NCI-H187 (cell line): ENCODE measurements at regions not wholly inside any gene's neighbourhood (a gene's known extent, or its start where the extent isn't known, plus 50 kb on each side); places are given as distances from the start of the nearest gene placed in this dataset.

ENCODE experiments used
- DNase-seq, 2 experiments: peaks; one replicate each; lab custom pipeline; 2025; lab: John Stamatoyannopoulos, UW

DNA sequence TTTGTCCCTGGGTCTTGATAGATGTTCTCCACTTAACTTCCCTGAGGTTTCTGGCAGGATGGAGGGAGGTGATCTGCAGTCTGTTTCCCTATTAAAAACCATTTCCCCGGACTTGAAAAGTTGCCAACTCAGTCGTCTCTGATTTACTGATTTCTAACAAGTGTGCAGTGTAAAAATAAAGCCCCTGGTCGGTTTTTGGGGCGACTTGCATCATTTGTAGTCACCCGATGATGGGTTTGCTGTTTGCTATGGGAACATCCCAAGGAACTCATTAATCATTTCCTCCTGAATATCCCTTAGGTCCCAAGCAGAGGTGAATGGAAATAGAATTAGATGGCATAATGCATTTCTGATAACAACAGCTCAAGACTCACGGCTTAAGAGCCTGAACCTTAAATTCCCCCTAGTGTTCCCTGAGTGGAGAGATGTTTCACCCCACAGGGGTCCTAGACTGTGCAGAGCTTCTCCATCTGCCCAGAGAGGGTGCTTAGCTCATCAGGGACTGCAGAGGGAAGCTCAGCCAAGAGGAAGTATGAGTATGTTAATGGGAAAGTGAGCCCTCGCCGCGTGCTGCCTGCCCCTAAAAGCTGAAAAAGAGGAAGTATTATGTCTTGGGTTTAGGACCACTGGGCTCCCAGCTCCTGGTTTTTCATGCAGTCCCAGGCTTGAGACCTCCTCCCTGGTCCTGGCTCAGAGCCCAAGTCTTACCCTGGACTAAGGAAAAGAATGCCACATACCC is 115.1 kb upstream of the DAP start:
- DNase-seq, result no peak

GRCh38 chr5:10875201-10875768 is 114.3 kb upstream of the DAP start:
- DNase-seq, result no peak

DNA sequence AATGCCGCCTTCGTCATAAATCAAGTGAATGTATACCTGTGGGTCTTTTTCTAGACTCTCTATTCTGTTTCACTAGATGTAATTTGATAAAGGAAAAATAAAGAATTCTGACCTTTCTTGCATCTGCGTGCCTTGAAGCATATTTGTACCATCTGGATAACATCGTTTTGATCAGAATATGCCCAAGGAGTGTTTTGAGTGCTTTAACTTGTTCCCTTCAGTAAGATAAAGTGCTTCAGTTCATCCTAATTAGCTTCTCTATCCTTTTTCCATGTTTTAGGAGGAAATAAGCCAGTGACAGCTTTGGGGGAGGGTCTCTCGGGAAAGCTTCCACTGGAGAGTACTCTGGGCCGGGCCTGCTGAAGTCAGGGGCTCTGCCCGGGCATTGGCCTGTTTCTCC is 113.5 kb upstream of the DAP start:
- no peak for DNase-seq

- DNase-seq, result no peak
Measured at GRCh38 chr5:10870791-10871190, 109.8 kb upstream of the DAP start.

DNA sequence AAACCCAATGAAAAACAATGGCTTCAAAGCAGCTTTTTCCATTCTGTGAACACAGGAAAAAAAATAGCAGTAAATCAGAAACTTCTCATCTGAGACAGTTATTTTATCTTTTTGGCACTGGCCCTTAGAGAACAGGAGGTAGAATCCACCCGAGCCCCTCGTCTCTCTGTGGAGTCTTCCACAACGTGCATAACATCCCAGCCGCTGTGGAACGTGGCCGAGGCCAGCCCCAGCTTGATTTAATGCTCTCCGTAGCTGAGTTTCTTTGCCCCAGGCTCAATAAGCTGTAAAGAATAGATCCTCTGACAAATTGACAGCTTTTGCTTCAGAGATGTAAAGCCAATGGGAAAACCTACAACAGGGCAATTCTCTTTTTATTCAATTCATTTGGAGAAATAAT is 107.9 kb upstream of the DAP start:
- DNase-seq, result no peak

- no peak for DNase-seq
Measured at GRCh38 chr5:10867389-10868303, 106.6 kb upstream of the DAP start.

- no peak for DNase-seq
Measured at GRCh38 chr5:10866913-10867312, 105.9 kb upstream of the DAP start.

DNA sequence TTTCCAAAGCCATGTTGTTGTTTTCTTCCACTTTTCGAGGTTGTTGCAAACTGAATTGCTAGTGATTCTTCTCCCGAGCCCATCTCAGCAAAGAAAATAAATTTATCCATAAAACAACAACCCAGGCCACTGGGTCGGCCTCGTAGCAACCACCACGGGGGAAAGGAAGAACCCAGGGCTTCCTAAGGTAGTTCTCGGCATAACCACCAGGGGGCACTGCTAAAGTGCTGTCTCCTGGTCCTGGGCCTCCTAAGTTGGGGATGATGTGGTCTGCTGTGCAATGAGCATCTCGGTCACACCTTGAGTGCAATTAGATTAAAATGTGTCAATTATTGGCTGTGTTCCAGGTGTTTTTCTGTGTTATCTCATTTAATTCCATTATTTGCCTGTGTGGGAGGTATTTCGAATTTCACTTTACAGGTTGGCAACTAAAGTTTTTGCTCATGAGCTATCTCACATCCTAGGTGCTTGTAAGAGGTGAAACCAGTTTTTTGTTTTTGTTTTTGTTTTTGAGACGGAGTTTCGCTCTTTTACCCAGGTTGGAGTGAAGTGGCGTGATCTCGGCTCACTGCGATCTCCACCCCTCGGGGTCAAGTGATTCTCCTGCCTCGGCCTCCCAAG is 102.8 kb upstream of the DAP start:
- DNase-seq, result peak in 1 of 2 experiments; percentile 29

GRCh38 chr5:10862085-10862484 is 101.1 kb upstream of the DAP start:
- no peak for DNase-seq

- DNase-seq, result no peak
Measured at GRCh38 chr5:10861423-10861790, 100.4 kb upstream of the DAP start.

GRCh38 chr5:10860645-10861422 is 99.8 kb upstream of the DAP start:
- DNase-seq, result no peak

DNA sequence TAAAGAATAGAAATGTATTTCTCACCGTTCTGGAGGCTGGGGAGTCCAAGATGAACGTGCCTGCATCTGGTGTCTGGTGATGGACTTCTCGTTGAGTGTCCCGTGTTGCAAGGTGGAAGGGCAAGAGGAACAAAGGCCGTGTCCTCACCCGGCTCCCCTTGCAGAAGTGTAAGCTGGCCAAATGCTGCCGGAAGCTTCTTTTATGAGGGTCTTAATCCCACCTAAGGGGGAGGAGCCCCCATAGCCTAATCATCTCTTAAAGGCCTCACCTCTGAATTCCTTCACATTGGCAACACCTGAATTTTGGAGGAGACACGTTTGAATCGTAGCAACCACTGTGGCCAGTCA is 99.1 kb upstream of the DAP start:
- no peak for DNase-seq

DNA sequence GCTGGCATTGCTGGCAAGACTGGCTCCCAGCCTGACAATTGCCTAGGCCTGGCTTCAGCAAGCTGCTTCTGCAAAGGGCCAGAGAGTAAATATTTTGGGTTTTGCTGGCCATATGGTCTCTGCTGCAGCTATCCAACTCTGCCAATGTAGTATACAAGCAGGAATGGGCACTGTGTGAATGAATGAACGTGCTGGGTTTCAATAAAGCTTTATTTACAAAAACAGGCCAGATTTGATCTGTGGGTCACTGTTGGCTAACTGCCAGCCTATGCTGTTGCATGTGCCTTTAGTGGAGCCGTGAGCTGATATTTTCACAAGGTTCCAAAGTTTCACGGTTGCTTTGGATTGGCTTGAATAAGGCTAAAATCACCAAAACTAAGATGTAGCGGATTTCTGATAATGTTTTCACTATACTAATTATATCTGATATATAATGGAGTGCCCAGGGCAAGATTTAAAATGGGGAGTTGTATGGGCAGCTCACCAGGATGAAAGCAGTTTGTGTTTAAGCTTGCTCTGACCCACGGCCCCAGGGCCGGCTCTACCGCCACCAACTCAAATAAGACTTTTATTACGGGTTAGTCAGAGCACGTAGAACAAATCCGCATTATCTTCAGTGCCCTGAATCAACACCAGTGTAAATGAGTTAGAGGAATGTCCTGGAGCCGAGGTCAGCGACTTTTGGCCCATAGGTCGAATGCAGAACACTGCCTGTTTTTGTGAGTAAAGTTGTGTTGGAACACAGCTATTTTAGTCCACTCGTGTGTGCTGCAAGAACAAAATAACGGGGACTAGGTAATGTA is 98.6 kb upstream of the DAP start:
- DNase-seq, result no peak

DNA sequence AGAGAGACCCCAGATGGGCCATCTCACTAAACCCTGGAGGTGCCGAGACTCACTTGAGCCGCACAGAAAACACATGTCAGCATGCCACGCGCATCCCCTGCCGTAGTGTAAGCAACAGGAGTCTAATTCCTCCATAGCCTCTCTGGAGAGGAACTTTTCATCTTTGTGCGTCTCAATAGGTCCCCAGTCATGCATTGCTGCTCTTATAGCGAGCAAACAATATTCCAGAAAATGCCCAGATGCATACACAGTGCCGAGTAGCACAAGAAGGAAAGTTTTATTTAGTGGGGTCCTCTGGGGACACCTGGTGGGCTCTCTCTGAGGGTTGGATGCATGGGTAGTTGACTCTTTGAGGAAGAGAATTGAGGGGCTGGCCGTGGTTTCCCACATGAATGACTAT is 97.9 kb upstream of the DAP start:
- no peak for DNase-seq

- no peak for DNase-seq
Measured at GRCh38 chr5:10858307-10858706, 97.3 kb upstream of the DAP start.

DNA sequence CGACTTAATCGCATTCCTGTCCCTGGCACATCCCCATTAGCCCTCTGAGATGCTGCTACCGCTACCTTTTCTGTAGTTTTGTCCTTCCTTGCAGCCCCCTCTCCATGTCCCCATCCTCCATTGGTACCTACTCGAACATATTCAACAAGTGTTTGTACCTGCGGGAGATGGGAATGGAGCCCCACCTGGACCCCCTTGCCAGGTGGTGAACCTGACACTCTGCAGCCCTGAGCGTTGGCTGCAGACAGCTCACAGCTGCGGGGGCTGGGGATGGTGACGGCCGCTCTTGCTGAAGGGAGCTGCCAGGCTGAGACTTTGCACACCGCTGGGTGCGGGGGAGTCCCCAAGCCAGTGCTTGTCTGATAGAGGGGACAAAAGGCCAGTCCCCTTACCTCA is 96.3 kb upstream of the DAP start:
- no peak for DNase-seq

DNA sequence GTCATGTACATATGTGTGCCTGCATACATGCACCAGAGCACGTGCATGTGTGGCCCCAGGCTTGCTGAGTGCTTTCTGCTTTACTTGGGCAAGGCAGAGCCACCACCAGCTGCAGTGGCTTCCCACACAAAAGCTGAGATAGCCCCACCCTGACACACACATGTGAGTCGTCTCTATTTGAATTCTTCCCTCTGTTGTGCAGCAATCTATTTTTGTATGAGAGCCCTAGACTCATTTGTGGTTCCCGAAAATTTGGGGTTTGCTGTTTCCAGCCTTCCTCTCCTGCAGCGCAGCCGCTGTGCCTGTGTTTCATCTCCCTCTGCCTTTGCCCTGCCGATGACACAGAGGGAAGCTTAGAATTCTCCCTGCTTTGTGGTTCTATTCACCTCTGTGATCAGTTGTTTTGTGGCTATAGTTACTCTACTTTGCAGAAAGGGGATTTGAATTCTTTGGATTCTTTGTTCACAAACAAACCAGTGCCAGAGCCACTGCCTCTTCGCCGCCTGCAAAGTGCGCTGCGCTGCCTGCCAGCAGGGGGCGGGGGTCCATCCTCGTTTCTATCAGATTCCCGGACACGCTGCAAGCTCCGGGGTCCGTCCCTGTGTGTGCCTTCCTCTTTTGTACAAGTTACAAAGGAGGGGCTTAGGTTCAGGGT is 95.8 kb upstream of the DAP start:
- DNase-seq, result no peak

GRCh38 chr5:10856071-10856470 is 95.0 kb upstream of the DAP start:
- no peak for DNase-seq

DNA sequence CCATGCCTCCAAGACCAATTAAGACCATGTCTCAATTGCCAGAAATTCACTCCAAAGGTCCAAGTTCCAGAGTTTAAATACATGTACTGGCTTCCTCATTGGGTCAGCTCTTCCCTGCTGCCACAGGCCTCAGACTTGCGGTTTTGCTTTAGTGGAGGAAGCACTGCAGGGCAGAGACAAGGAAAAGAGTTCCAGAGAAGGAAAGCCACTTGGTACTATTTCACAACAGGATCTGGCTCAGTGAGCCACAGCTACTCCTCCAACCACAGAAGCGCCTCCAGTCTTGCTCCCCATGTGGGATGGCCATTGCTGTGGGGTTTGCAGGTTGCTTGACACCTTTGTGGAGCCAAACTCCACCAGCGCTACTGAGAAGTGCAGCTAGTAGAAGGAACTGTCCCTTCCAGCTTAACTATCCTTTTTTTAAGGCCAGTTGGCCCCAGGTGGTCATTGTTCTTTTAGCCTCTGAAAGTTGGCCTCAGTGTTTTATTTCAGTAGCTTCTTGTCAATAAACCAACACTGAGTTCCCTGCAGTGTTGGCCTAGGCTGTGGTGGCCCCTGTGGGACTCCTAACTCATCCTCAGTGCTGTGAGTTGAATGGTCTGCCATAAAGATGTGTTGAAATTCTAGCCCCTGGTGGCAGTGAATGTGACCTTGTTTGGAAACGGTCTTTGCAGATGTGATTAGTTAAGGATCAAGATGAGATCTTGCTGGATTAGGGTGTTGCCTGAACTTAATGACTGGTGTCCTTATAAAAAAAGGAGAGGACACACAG is 93.7 kb upstream of the DAP start:
- DNase-seq, result no peak

- DNase-seq, result no peak
Measured at GRCh38 chr5:10853154-10853553, 92.1 kb upstream of the DAP start.
